HepG2 (cell line): ENCODE measurements at regions not wholly inside any gene's neighbourhood (a gene's known extent, or its start where the extent isn't known, plus 50 kb on each side); places are given as distances from the start of the nearest gene placed in this dataset.

Source experiments
- ATAC-seq: fragments of 200-7000 bp; cut with Tn5 transposase; 3 replicates; pipeline ENCODE4 v1.9.1; 2020; ENCODE audit warnings: mild to moderate bottlenecking, moderate library complexity
- BruUV-seq: library from RNA; stranded (reverse); fragments of 400-500 nt; replicated peaks from 2 replicates; lab custom pipeline; 2021; lab: Mats Ljungman, UMichigan
- CTCF ChIA-PET: fragments of 300-600 bp; formaldehyde crosslinking; extraction: SDS; loops from one replicate; lab custom pipeline; 2021; ENCODE audit warnings: low total read pairs, inconsistent platforms, low intra/inter-chr PET ratio; lab: Yijun Ruan, JAX
- POLR2A ChIA-PET: fragments of 350-600 bp; sonication (Branson Sonifier 250); formaldehyde crosslinking; loops from one replicate; lab custom pipeline; 2020; ENCODE audit warnings: antibody characterized with exemption, inconsistent platforms; lab: Yijun Ruan, JAX
- DNase-seq: peaks from one replicate; pipeline ENCODE4 v3.0.0-alpha.2; 2015; ENCODE audit warnings: low spot score
- FAIRE-seq: peaks from 3 replicates; lab custom pipeline; 2011; peaks lifted over from hg19 to GRCh38; lab: Jason Lieb, UNC
- H2AFZ ChIP-seq: one replicate; pipeline ENCODE4 v1.6.1; 2011; ENCODE audit warnings: low read length, inconsistent platforms
- H3K27ac ChIP-seq: fragments of 300-600 bp; 3 replicates; pipeline ENCODE4 v1.8.0; 2011; ENCODE audit warnings: mixed run types, mild to moderate bottlenecking, mixed read lengths, low read length, inconsistent platforms; ENCODE audit not compliant: insufficient read depth; ENCODE audit errors: extremely low read length
- H3K27me3 ChIP-seq, 2 experiments: fragments of 200-600 bp in 1 of 2; 2 replicates in 1 of 2; 3 replicates in 1 of 2; pipeline versions ENCODE4 v1.6.0 to v1.8.0; 2011; ENCODE audit warnings: low read length in 2 of 2, mild to moderate bottlenecking in 2 of 2, moderate library complexity in 2 of 2, inconsistent platforms in 1 of 2; ENCODE audit not compliant: insufficient read depth in 2 of 2, control insufficient read depth in 1 of 2
- H3K36me3 ChIP-seq, 2 experiments: fragments of 200-600 bp in 1 of 2; replicated peaks in 1 of 2; 2 replicates in 1 of 2; 3 replicates in 1 of 2; pipeline versions ENCODE4 v1.5.1 to v1.8.0; 2011; ENCODE audit warnings: low read length in 2 of 2, inconsistent platforms in 1 of 2; ENCODE audit not compliant: insufficient read depth in 2 of 2, control insufficient read depth in 1 of 2
- H3K4me1 ChIP-seq: 2 replicates; pipeline ENCODE4 v1.5.1; 2012; ENCODE audit warnings: low read length, inconsistent platforms; ENCODE audit not compliant: insufficient read depth
- H3K4me2 ChIP-seq: 2 replicates; pipeline ENCODE4 v1.6.0; 2011; ENCODE audit warnings: low read depth, low read length, inconsistent platforms
- H3K4me3 ChIP-seq, 3 experiments: fragments of 200-600 bp in 1 of 3; sonication (generic), shearing (Covaris generic) in 1 of 3; replicated peaks in 1 of 3; 2 replicates each; pipeline ENCODE4 v1.5.1; 2011 to 2016; ENCODE audit warnings: low read length in 3 of 3, inconsistent platforms in 2 of 3, low read depth in 2 of 3, mild to moderate bottlenecking in 2 of 3, control low read depth in 1 of 3, mixed read lengths in 1 of 3; ENCODE audit not compliant: insufficient read depth in 1 of 3
- H3K79me2 ChIP-seq: one replicate; pipeline ENCODE4 v1.6.1; 2011; ENCODE audit warnings: low read length, inconsistent platforms; ENCODE audit not compliant: insufficient read depth
- H3K9ac ChIP-seq: 2 replicates; pipeline ENCODE4 v1.6.0; 2011; ENCODE audit warnings: mild to moderate bottlenecking, low read depth, low read length, inconsistent platforms; ENCODE audit not compliant: insufficient read depth
- H3K9me3 ChIP-seq: 2 replicates; pipeline ENCODE4 v1.5.1; 2012; ENCODE audit warnings: mild to moderate bottlenecking, low read length
- H4K20me1 ChIP-seq: 2 replicates; pipeline ENCODE4 v1.6.0; 2011; ENCODE audit warnings: inconsistent platforms, mild to moderate bottlenecking, low read length, moderate library complexity; ENCODE audit not compliant: insufficient read depth
- ATF2 ChIP-seq: sonication (generic); formaldehyde crosslinking; IDR thresholded peaks from 2 replicates; pipeline ENCODE4 v1.4.0; 2020; ENCODE audit warnings: missing genetic modification reagents
- ATRX ChIP-seq: sonication (generic); formaldehyde crosslinking; IDR thresholded peaks from 2 replicates; pipeline ENCODE4 v1.4.0; 2020; ENCODE audit warnings: missing genetic modification reagents, borderline replicate concordance
- CENPX ChIP-seq: sonication (generic); formaldehyde crosslinking; IDR thresholded peaks from 2 replicates; pipeline ENCODE4 v1.9.0; 2021; ENCODE audit warnings: mild to moderate bottlenecking, missing genetic modification reagents, moderate library complexity
- HOXA3 ChIP-seq: sonication (generic); formaldehyde crosslinking; IDR thresholded peaks from 2 replicates; pipeline ENCODE4 v1.5.0; 2020; ENCODE audit warnings: missing genetic modification reagents
- MYNN ChIP-seq: sonication (generic); formaldehyde crosslinking; IDR thresholded peaks from 2 replicates; pipeline ENCODE4 v1.4.0; 2020; ENCODE audit warnings: mild to moderate bottlenecking, low read depth, missing genetic modification reagents
- PHF5A ChIP-seq: IDR thresholded peaks from one replicate; pipeline ENCODE4 v1.6.1; 2018; ENCODE audit warnings: low read depth, missing genetic modification reagents; ENCODE audit not compliant: unreplicated experiment
- TRAFD1 ChIP-seq: sonication (generic); formaldehyde crosslinking; IDR thresholded peaks from 2 replicates; pipeline ENCODE4 v1.5.1; 2020; ENCODE audit warnings: missing genetic modification reagents, mild to moderate bottlenecking, borderline replicate concordance
- ZC3H4 ChIP-seq: sonication (generic); formaldehyde crosslinking; IDR thresholded peaks from 2 replicates; pipeline ENCODE4 v1.4.0; 2020; ENCODE audit warnings: missing genetic modification reagents, borderline replicate concordance
- ZNF253 ChIP-seq: sonication (generic); formaldehyde crosslinking; IDR thresholded peaks from 2 replicates; pipeline ENCODE4 v1.8.0; 2022; ENCODE audit warnings: mild to moderate bottlenecking, missing genetic modification reagents, borderline replicate concordance
- ZNF44 ChIP-seq: sonication (generic); formaldehyde crosslinking; IDR thresholded peaks from 2 replicates; pipeline ENCODE4 v1.5.1; 2020; ENCODE audit warnings: mild to moderate bottlenecking, missing genetic modification reagents
- ZNF577 ChIP-seq: sonication (generic); formaldehyde crosslinking; IDR thresholded peaks from 2 replicates; pipeline ENCODE4 v1.4.0; 2020; ENCODE audit warnings: mild to moderate bottlenecking, low read depth, missing genetic modification reagents, borderline replicate concordance
- ZNF598 ChIP-seq: sonication (generic); formaldehyde crosslinking; IDR thresholded peaks from 2 replicates; pipeline ENCODE4 v1.5.1; 2020; ENCODE audit warnings: mild to moderate bottlenecking, missing genetic modification reagents, borderline replicate concordance
- ZNF740 ChIP-seq: sonication (generic); formaldehyde crosslinking; IDR thresholded peaks from 2 replicates; pipeline ENCODE4 v1.4.0; 2020; ENCODE audit warnings: missing genetic modification reagents
- ZNF841 ChIP-seq: sonication (generic); formaldehyde crosslinking; IDR thresholded peaks from 2 replicates; pipeline ENCODE4 v1.8.1; 2023; ENCODE audit warnings: missing genetic modification reagents, borderline replicate concordance
- WGBS: methylation state at CpG from one replicate; pipeline ENCODE4 v1.1.6; 2017; ENCODE audit warnings: low lambda C conversion rate; 5-methylcytosine and 5-hydroxymethylcytosine counted together
- in situ Hi-C: cut with HindIII; loops from 2 replicates; pipeline ENCODE4 v1.10.0; 2017; ENCODE audit warnings: low pct_unique_long_range_greater_than_20kb; ENCODE audit not compliant: extremely low pct_ligation_motif_present
- intact Hi-C: fragments of 100-400 bp; cut with micrococcal nuclease; formaldehyde crosslinking; loops from one replicate; pipeline ENCODE4 v1.10.0; 2022; ENCODE audit not compliant: unreplicated experiment
- TF ChIP-seq, protein P1 (sequence below): sonication (generic); formaldehyde crosslinking; IDR thresholded peaks from 2 replicates; pipeline ENCODE4 v1.8.0; 2022; ENCODE audit warnings: mild to moderate bottlenecking, missing genetic modification reagents

GRCh38 chr1:201761871-201762270 is 67.1 kb upstream of the IPO9 start (continued):
- TF ChIP-seq ZC3H4 (CRISPR knock-in tag) (no peak), ZNF253 (CRISPR knock-in tag) (no peak), ATRX (CRISPR knock-in tag) (no peak), PHF5A (CRISPR knock-in tag) (no peak), ZNF44 (CRISPR knock-in tag) (no peak), HOXA3 (no peak), ZNF577 (CRISPR knock-in tag) (no peak)
- TF ChIP-seq, protein P1, sequence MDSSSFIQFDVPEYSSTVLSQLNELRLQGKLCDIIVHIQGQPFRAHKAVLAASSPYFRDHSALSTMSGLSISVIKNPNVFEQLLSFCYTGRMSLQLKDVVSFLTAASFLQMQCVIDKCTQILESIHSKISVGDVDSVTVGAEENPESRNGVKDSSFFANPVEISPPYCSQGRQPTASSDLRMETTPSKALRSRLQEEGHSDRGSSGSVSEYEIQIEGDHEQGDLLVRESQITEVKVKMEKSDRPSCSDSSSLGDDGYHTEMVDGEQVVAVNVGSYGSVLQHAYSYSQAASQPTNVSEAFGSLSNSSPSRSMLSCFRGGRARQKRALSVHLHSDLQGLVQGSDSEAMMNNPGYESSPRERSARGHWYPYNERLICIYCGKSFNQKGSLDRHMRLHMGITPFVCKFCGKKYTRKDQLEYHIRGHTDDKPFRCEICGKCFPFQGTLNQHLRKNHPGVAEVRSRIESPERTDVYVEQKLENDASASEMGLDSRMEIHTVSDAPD (CRISPR knock-in tag), result no peak
- TF ChIP-seq, all 625 proteins: peak for 0

DNA sequence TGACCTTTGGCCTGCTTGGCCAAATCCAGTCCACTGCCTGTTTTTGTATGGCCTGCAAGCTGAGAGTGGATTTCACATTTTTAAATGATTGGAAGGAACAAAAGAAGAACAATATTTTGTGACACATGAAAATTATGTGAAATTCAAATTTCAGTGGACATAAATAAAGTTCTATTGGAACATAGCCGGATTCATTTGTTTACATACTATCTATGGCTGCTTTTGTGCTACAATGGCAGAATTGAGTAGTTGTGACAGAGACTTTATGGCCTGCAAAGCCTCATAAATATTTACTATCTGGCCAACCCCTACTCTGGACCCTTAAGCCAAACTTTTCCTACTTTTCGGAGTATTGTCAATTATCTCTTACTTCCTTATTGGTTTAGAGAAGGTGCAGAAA is 66.6 kb upstream of the IPO9 start:
- BruUV-seq, result no TSS peak
- in situ Hi-C loops, result no loop called here
- no peak overlapping the region for H3K9ac ChIP-seq
- H3K9me3 ChIP-seq, result no peaks in the 10 kb centered on the region
- ATAC-seq (no peak), FAIRE-seq (no peak), DNase-seq (no peak)
- intact Hi-C loops, result no loop called here
- no peaks in the 10 kb centered on the region for H3K36me3 ChIP-seq
- POLR2A ChIA-PET, result no interaction called here
- no peaks in the 10 kb centered on the region for H3K4me1 ChIP-seq
- no peak overlapping the region for H3K27ac ChIP-seq
- WGBS, result 21% methylated on average over 2 of the region's 2 CpGs
- no peak overlapping the region for H3K4me3 ChIP-seq
- H4K20me1 ChIP-seq, result no peaks in the 10 kb centered on the region
- H3K79me2 ChIP-seq, result no peaks in the 10 kb centered on the region
- H2AFZ ChIP-seq, result no peak overlapping the region
- CTCF ChIA-PET, result no interaction called here
- H3K27me3 ChIP-seq, result peaks cover 0 to 20% of the 10 kb centered on the region in 2 experiments; a peak in 3 of 5 replicates
- no peak overlapping the region for H3K4me2 ChIP-seq
- no peak for TF ChIP-seq ZNF598 (CRISPR knock-in tag)
- no peak for TF ChIP-seq ATF2
- TF ChIP-seq CENPX (CRISPR knock-in tag), result no peak
- no peak for TF ChIP-seq MYNN (CRISPR knock-in tag)
- TF ChIP-seq TRAFD1, result no peak
- TF ChIP-seq ZNF841 (CRISPR knock-in tag), result no peak
- no peak for TF ChIP-seq ZNF740
